Neural progenitor cell (in vitro differentiated cells): ENCODE measurements at regions not wholly inside any gene's neighbourhood (a gene's known extent, or its start where the extent isn't known, plus 50 kb on each side); places are given as distances from the start of the nearest gene placed in this dataset.

Experiments
- EZH2 ChIP-seq: fragments of 200-600 bp; sonication (generic); IDR thresholded peaks from 2 replicates; pipeline ENCODE4 v1.6.1; 2017; ENCODE audit warnings: antibody characterized with exemption, mild to moderate bottlenecking, moderate library complexity
- EZH2phosphoT487 ChIP-seq: fragments of 200-600 bp; sonication (generic); IDR thresholded peaks from 2 replicates; pipeline ENCODE4 v1.6.1; 2017; ENCODE audit warnings: antibody characterized with exemption
- TF ChIP-seq, protein P1 (sequence below): fragments of 200-600 bp; sonication (generic); IDR thresholded peaks from 2 replicates; pipeline ENCODE4 v1.5.1; 2017; ENCODE audit warnings: antibody characterized with exemption, mild to moderate bottlenecking

DNA sequence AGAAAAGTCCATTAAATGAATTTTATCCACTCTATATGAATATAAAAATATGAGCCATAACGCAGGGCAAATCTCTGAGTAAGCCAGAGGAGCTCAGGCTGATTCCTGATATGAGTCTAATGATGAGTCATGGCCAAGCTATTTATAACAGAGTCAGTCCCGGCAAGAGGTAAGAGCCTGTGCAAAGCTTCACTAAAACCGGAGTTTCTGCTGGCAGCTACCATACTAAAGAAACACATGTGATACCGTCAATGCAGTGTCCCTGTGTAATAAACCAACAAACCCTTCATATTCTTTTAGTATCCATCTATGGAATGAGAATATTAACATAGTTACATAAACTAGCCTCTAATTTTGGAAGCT lies 319.4 kb downstream of the KCNC2 start:
- TF ChIP-seq EZH2phosphoT487 (no peak), EZH2 (no peak)
- TF ChIP-seq, protein P1, sequence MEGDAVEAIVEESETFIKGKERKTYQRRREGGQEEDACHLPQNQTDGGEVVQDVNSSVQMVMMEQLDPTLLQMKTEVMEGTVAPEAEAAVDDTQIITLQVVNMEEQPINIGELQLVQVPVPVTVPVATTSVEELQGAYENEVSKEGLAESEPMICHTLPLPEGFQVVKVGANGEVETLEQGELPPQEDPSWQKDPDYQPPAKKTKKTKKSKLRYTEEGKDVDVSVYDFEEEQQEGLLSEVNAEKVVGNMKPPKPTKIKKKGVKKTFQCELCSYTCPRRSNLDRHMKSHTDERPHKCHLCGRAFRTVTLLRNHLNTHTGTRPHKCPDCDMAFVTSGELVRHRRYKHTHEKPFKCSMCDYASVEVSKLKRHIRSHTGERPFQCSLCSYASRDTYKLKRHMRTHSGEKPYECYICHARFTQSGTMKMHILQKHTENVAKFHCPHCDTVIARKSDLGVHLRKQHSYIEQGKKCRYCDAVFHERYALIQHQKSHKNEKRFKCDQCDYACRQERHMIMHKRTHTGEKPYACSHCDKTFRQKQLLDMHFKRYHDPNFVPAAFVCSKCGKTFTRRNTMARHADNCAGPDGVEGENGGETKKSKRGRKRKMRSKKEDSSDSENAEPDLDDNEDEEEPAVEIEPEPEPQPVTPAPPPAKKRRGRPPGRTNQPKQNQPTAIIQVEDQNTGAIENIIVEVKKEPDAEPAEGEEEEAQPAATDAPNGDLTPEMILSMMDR = no peak
